ENCODE measurements at regions not wholly inside any gene's neighbourhood (a gene's known extent, or its start where the extent isn't known, plus 50 kb on each side); places are given as distances from the start of the nearest gene placed in this dataset.
"Not testable (repeated sequence)": the region's sequence is repeated elsewhere in the genome, so short reads cannot be mapped to it uniquely, and the experiment has no call there.

DNA sequence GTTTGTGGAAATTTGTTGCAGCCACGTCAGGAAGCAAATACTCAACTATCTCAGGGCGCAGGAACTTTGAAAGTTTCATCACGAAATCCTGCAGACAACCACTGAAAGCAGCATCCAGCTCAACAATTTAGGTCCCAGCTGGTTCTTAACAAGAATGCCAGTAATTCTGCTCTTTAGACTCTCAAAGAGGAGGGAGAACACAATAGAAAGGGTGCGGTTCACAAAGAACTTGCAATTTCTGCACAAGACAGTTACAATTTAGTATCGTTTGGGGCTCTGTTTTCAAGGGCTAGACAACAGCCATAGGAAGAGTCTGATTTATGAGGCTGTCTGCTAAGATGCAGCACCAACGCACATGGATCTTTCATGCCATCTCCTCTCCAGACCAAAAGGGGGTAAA lies 223.1 kb downstream of the FGFR2 start:
- DNase-seq = no peak
- Histone ChIP-seq H3K4me3 (ENCODE audit: insufficient read depth, low read depth, low read length) (no peak overlapping the region), H3K36me3 (replicated peaks; ENCODE audit: control insufficient read depth, insufficient read depth, low read length) (no peaks in the 10 kb centered on the region), H3K27me3 (ENCODE audit: control insufficient read depth, insufficient read depth, low read length) (no peaks in the 10 kb centered on the region)

DNA sequence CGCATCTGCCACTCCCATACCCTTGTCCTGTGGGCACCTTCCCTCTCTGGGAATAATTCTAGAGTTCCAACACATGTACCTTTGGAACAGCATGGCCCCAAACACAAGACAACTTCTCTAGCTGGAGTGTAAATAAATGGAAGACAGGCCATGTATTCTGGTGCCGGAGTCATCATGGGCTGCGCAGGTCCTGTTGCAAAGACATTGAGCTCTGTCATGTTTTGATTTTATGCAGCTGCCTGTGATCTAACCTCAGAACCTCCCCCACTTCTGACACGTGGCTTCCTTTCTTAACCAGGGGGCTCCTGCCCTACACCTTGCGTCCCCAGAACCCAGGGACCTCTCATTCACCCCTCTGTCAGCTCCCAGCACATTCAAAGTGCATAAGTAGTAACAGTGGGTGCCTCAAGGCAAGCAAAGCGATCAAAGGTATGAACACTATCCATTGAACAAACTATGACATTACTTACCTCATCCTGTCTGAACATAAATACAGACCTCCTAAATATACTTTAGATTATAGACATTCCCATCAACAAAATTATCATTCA lies 219.9 kb downstream of the FGFR2 start:
- H3K36me3 ChIP-seq (replicated peaks; ENCODE audit: control insufficient read depth, insufficient read depth, low read length) = no peaks in the 10 kb centered on the region
- no peak for DNase-seq
- H3K27me3 ChIP-seq (ENCODE audit: control insufficient read depth, insufficient read depth, low read length) = no peaks in the 10 kb centered on the region
- H3K4me3 ChIP-seq (ENCODE audit: insufficient read depth, low read depth, low read length) = no peak overlapping the region

DNA sequence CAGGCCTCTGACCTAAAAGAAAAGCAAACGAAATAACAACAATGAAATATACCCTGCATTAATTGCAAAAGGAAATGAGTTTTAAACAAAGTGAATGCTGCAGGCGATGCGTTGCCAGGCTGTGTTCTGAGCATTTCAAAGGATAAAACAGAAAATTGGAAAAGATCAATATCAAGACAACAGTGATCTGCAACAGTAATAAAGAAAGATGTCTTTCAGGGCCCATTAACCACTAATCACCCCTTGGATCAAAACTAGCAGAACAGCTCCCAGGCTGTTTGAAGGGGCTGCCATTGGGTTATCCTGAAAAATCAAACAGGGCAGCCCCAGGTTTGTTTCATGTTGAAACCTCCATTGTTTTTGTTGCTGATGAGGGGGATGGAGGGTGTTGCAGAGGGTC lies 219.2 kb downstream of the FGFR2 start:
- H3K4me3 ChIP-seq (ENCODE audit: insufficient read depth, low read depth, low read length) = no peak overlapping the region
- DNase-seq = no peak
- H3K36me3 ChIP-seq (replicated peaks; ENCODE audit: control insufficient read depth, insufficient read depth, low read length) = no peaks in the 10 kb centered on the region
- H3K27me3 ChIP-seq (ENCODE audit: control insufficient read depth, insufficient read depth, low read length) = no peaks in the 10 kb centered on the region

DNA sequence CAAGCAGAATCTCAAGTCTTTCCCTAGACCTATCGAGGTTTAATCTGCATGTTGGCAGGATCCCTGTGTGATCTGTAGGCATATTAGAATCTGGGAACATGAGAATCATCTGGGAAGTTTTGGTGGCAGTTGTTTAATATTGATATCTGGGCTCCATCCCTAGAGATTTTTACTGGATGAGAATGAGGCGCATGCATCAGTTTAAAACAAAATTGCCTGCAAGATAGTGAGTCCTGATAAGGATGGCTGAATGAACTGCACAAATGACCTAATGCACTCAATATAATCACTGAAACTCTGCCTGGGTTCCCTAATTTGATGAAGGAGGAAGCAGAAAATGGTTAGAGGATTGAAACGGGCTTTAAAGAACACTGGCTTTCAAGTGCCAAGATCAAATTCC lies 218.0 kb downstream of the FGFR2 start:
- DNase-seq = no peak
- Histone ChIP-seq H3K4me3 (ENCODE audit: insufficient read depth, low read depth, low read length) (no peak overlapping the region), H3K27me3 (ENCODE audit: control insufficient read depth, insufficient read depth, low read length) (no peaks in the 10 kb centered on the region), H3K36me3 (replicated peaks; ENCODE audit: control insufficient read depth, insufficient read depth, low read length) (no peaks in the 10 kb centered on the region)

DNA sequence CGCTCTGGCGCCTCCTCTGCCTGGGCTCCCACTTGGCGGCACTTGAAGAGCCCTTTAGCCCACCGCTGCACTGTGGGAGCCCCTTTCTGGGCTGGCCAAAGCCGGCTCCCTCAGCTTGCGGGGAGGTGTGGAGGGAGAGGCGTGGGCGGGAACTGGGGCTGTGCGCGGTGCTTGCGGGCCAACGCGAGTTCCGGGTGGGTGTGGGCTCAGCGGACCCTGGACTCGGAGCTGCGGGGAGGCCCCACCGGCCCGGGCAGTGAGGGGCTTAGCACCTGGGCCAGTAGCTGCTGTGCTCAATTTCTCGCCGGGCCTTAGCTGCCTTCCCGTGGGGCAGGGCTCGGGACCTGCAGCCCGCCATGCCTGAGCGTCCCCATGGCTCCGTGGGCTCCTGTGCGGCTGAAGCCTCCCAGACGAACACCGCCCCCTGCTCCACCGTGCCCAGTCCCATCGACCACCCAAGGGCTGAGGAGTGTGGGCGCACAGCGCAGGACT lies 216.2 kb downstream of the FGFR2 start:
- DNase-seq; H3K27me3 ChIP-seq (ENCODE audit: control insufficient read depth, insufficient read depth, low read length); H3K4me3 ChIP-seq (ENCODE audit: insufficient read depth, low read depth, low read length); H3K36me3 ChIP-seq (replicated peaks; ENCODE audit: control insufficient read depth, insufficient read depth, low read length): not testable (repeated sequence)

DNA sequence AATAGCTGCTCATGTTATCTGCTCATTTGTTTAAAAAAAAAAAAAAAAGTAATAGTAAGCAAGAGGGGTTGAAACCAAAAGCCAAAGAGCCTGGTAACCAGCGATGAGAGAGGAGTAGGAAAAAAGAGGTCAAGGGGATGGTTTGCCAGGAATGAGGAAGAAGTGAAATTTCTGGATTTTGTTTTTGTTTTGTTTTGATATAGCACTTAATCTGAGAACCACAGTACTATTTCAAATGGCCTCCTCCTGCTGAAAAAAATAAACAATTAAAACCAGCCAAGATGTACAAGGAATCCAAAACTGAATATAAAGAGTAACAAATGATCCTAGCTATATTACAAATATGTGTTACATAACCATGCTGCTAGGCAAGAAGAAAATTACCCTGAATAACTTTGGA lies 213.1 kb downstream of the FGFR2 start:
- H3K4me3 ChIP-seq (ENCODE audit: insufficient read depth, low read depth, low read length) = no peak overlapping the region
- no peak for DNase-seq
- no peaks in the 10 kb centered on the region for H3K27me3 ChIP-seq (ENCODE audit: control insufficient read depth, insufficient read depth, low read length)
- no peaks in the 10 kb centered on the region for H3K36me3 ChIP-seq (replicated peaks; ENCODE audit: control insufficient read depth, insufficient read depth, low read length)

DNA sequence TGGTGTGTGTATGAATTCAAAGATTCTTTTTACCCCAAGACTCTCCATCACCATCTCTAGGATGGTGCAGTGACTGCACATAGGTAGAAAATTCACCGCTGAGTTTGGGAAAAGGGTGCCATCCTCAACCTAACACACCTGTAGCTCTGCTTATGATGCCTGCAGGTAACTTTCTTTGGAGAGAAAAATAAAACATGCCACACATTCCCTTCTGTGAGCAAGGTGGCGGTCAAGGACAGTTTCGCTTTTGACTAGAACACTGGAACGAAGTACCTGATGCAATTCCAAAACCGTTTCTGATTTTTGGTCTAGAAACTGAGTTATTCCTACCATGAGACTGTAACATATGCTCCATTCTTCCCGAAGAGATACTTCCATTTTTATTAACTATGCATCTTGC lies 205.6 kb downstream of the FGFR2 start:
- no peak for DNase-seq
- Histone ChIP-seq H3K27me3 (ENCODE audit: control insufficient read depth, insufficient read depth, low read length) (no peaks in the 10 kb centered on the region), H3K36me3 (replicated peaks; ENCODE audit: control insufficient read depth, insufficient read depth, low read length) (no peaks in the 10 kb centered on the region), H3K4me3 (ENCODE audit: insufficient read depth, low read depth, low read length) (no peak overlapping the region)

DNA sequence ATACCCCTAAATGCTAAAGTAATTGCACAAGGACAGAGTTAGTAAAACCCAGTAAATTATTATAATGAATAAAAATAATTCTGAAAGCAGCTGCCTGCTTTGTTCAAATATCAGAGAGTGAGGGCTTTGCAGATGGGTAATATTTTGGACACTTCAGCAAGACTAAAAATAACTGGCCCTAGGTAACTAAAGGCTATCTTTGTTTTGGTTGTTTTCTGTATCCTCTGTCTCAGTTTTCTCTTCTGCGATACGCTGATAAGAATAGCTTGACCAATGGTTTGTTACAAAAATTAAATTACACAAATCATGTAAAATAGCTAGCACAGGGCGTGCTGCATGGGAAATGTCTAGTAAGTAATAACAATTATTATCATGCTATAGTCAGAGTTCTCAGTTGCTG lies 204.7 kb downstream of the FGFR2 start:
- no peak overlapping the region for H3K4me3 ChIP-seq (ENCODE audit: insufficient read depth, low read depth, low read length)
- H3K27me3 ChIP-seq (ENCODE audit: control insufficient read depth, insufficient read depth, low read length) = no peaks in the 10 kb centered on the region
- H3K36me3 ChIP-seq (replicated peaks; ENCODE audit: control insufficient read depth, insufficient read depth, low read length) = no peaks in the 10 kb centered on the region
- DNase-seq = no peak

DNA sequence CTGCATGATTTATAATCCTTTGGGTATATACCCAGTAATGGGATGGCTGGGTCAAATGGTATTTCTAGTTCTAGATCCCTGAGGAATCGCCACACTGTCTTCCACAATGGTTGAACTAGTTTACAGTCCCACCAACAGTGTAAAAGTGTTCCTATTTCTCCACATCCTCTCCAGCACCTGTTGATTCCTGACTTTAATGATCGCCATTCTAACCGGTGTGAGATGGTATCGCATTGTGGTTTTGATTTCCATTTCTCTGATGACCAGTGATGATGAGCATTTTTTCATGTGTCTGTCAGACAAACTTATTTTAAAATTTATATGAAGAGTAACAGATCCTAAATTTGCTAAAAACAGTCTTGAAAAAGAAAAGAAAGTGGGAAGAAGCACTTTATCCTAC lies 197.7 kb downstream of the FGFR2 start:
- H3K36me3 ChIP-seq (replicated peaks; ENCODE audit: control insufficient read depth, insufficient read depth, low read length); H3K27me3 ChIP-seq (ENCODE audit: control insufficient read depth, insufficient read depth, low read length); DNase-seq; H3K4me3 ChIP-seq (ENCODE audit: insufficient read depth, low read depth, low read length): not testable (repeated sequence)

DNA sequence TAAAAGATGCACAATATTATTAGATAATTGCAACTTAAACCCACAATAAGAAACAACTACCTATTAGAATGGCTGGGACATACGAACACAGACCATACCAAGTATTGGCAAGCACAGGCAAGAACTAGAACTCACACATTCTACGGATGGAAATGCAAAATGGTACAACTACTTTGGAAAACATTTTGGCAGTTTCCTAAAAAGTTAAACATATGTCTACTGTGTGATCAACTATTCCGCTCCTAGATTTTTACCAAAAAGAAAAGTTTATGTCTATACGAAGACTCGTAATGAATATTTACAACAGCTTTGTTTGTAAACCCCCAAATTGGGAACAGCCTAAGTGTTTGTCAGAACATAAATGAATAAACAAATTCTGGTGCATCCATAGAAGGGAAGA lies 194.7 kb downstream of the FGFR2 start:
- DNase-seq = no peak
- no peaks in the 10 kb centered on the region for H3K27me3 ChIP-seq (ENCODE audit: control insufficient read depth, insufficient read depth, low read length)
- H3K4me3 ChIP-seq (ENCODE audit: insufficient read depth, low read depth, low read length) = no peak overlapping the region
- H3K36me3 ChIP-seq (replicated peaks; ENCODE audit: control insufficient read depth, insufficient read depth, low read length) = no peaks in the 10 kb centered on the region

DNA sequence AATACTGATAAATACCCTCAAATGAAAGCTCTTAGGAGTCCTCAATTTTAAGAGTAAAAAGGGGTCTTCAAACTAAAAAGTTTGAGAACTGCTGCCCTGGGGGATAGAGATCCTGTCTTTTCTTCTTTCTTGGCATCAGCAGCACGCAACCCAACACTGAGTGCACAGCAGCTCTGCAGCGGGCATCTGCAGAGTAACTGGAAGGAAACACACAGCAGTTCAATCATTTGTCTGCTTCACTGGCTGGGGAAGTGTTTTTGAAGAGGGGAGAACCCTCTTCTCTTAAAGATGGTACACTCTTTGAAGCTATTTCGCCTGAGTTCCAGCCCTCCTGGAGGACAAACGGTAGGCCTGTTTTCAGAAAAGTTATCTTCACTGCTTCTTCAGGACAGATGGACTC lies 193.6 kb downstream of the FGFR2 start:
- Histone ChIP-seq H3K27me3 (ENCODE audit: control insufficient read depth, insufficient read depth, low read length) (no peaks in the 10 kb centered on the region), H3K4me3 (ENCODE audit: insufficient read depth, low read depth, low read length) (no peak overlapping the region), H3K36me3 (replicated peaks; ENCODE audit: control insufficient read depth, insufficient read depth, low read length) (no peaks in the 10 kb centered on the region)
- no peak for DNase-seq

DNA sequence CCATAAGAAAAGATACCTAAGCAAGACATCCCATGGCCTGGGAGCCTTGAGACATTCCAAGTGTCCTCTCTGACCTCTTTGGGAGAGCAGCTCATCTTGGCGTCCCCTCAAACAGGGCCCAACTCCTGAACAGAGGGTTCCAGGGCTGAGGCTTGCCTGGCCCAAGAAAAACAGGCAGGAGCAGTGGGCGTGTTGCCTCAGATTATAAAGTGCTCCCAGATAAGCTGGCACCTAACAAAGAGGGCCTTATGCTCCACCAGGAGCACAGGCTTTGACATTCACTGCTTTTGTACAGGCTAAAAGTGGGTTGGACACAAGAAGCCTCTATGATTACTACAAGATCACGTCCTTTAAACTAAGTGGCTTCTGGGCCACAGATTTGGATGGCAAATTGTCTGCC lies 193.1 kb downstream of the FGFR2 start:
- no peaks in the 10 kb centered on the region for H3K27me3 ChIP-seq (ENCODE audit: control insufficient read depth, insufficient read depth, low read length)
- no peak for DNase-seq

DNA sequence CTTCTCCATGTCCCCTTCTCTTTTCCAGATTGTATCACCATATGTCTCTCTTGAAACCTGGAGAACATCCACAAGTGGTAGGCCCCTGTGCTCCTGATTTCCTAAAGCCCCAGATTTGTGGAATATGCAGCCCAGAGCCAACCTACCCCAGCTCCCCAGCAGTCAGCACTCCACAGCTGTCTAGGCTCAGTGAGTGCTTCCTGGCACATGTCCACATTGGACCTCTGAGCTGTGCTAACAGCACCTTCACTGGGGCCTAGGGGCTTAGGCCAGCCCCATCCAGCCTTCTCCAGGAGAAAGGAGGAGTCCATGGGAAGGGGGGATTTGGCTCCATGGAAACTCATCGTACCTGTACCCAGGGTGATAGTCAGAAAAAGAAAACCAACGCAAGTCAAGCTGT lies 192.7 kb downstream of the FGFR2 start:
- no peak for DNase-seq
- Histone ChIP-seq H3K27me3 (ENCODE audit: control insufficient read depth, insufficient read depth, low read length) (no peaks in the 10 kb centered on the region), H3K4me3 (ENCODE audit: insufficient read depth, low read depth, low read length) (no peak overlapping the region), H3K36me3 (replicated peaks; ENCODE audit: control insufficient read depth, insufficient read depth, low read length) (no peaks in the 10 kb centered on the region)

More for the DNA sequence above, 193.1 kb downstream of the FGFR2 start:
- H3K4me3 ChIP-seq (ENCODE audit: insufficient read depth, low read depth, low read length) = no peak overlapping the region
- no peaks in the 10 kb centered on the region for H3K36me3 ChIP-seq (replicated peaks; ENCODE audit: control insufficient read depth, insufficient read depth, low read length)

DNA sequence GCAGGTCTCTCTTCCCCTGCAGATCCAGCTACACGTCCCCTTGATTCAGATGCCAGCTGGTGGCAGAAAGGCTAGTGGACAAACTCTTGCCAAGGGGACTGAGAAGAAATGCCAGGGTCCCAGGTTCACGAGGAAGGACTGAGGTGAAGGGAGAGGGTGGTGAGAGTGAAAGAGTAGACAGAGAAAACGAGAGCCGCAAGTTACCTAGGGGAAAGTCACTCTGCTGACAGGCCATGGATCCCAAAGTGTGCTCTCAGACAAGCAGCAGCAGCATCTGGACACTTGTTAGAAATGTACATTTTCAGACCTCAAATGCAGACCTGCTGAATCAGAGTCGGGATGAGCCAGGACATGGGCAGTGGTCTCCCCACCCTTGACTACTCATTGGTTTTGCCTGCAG lies 192.3 kb downstream of the FGFR2 start:
- Histone ChIP-seq H3K36me3 (replicated peaks; ENCODE audit: control insufficient read depth, insufficient read depth, low read length) (no peaks in the 10 kb centered on the region), H3K4me3 (ENCODE audit: insufficient read depth, low read depth, low read length) (no peak overlapping the region), H3K27me3 (ENCODE audit: control insufficient read depth, insufficient read depth, low read length) (no peaks in the 10 kb centered on the region)
- no peak for DNase-seq

DNA sequence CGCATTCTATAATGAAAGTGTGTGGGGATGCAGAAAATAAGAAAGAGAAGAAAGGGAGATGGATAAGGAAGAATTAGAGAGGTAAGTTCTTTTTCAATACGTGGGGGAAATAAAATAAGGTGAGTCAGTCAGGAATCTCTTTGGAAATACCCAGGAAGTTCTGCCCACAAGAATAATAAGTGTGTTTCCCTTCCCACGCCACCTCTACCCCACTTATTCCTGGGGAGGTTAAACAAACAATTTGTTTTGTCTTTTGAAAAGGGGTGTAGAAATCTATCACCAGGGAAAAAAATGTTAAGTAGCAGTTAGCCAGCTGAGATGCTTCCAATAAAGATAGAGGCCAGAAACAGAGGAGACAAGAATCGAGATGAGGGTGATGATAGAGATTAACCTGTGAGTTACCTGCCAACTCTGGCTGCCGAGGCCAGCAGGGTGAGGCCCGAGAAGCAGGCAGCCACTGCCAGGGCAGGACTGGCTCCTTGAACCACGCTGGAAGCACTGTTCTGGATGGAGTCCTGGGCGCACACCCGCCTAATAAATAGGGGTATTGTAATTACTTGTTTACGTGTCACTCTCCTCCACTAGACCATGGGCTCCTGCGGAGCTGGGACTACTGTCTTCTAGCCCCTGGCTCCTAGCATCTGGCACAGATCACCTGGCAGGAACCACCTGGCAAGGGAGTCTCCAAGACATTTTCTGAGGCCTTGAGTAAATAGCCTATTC lies 191.3 kb downstream of the FGFR2 start:
- Histone ChIP-seq H3K4me3 (ENCODE audit: insufficient read depth, low read depth, low read length) (no peak overlapping the region), H3K36me3 (replicated peaks; ENCODE audit: control insufficient read depth, insufficient read depth, low read length) (no peaks in the 10 kb centered on the region), H3K27me3 (ENCODE audit: control insufficient read depth, insufficient read depth, low read length) (no peaks in the 10 kb centered on the region)
- no peak for DNase-seq
